T-helper 17 cell (primary cell): ENCODE measurements at regions not wholly inside any gene's neighbourhood (a gene's known extent, or its start where the extent isn't known, plus 50 kb on each side); places are given as distances from the start of the nearest gene placed in this dataset.

Source experiments
- ATAC-seq: fragments of 150-1000 bp; cut with Tn5 transposase; 2 replicates; pipeline ENCODE4 v1.10.0; 2021; ENCODE audit warnings: mild to moderate bottlenecking, moderate library complexity
- DNase-seq, 3 donors: peaks; one replicate each; pipeline versions ENCODE4 v3.0.0 to v3.0.0-alpha.2; 2020 to 2021
- H3K9me3 ChIP-seq: one replicate; pipeline ENCODE4 v1.7.0; 2013; ENCODE audit warnings: low read length, mild to moderate bottlenecking; ENCODE audit not compliant: control insufficient read depth, poor library complexity, severe bottlenecking
- H3K27ac Mint-ChIP-seq: one replicate; pipeline ENCODE4 v1.8.0; 2022; ENCODE audit warnings: mild to moderate bottlenecking, moderate library complexity, mixed read lengths
- H3K27me3 Mint-ChIP-seq: one replicate; pipeline ENCODE4 v1.8.0; 2022; ENCODE audit warnings: mixed read lengths
- H3K36me3 Mint-ChIP-seq: one replicate; pipeline ENCODE4 v1.8.0; 2022; ENCODE audit warnings: low read depth, mixed read lengths
- H3K4me1 Mint-ChIP-seq: one replicate; pipeline ENCODE4 v1.8.0; 2022; ENCODE audit warnings: mild to moderate bottlenecking, mixed read lengths
- H3K4me3 Mint-ChIP-seq: one replicate; pipeline ENCODE4 v1.8.0; 2022; ENCODE audit warnings: mild to moderate bottlenecking, moderate library complexity, mixed read lengths

DNA sequence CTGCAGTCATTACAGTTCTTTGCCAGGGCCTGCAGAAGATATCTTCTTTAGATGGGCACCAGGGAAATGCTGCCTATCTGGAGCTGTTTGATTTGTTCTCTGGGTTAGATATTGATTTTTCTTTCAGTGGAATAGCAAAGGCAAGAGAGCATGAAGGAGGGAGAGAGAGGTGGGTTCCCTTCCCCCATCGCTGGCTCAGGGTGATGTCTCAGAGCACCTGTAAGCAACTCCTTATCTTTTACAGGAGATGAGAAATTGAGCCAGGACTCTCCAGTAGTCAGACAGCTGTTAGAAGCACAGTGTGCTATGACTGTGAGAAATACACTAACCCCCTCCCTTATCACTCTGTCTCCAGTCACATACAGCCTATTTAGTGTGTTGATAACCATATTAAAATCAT, 89.3 kb upstream of the SLC24A5 start:
- H3K9me3 ChIP-seq: no peaks in the 10 kb centered on the region
- Mint-ChIP-seq H3K4me3 (no peak overlapping the region), H3K27me3 (peaks cover 6% of the 10 kb centered on the region), H3K4me1 (no peaks in the 10 kb centered on the region), H3K27ac (no peak overlapping the region), H3K36me3 (no peaks in the 10 kb centered on the region)
- ATAC-seq (no peak), DNase-seq (no peak)

GRCh38 chr15:48031973-48032372, 88.8 kb upstream of the SLC24A5 start:
- Mint-ChIP-seq H3K4me1 (no peaks in the 10 kb centered on the region), H3K4me3 (no peak overlapping the region)
- no peak for ATAC-seq

DNA sequence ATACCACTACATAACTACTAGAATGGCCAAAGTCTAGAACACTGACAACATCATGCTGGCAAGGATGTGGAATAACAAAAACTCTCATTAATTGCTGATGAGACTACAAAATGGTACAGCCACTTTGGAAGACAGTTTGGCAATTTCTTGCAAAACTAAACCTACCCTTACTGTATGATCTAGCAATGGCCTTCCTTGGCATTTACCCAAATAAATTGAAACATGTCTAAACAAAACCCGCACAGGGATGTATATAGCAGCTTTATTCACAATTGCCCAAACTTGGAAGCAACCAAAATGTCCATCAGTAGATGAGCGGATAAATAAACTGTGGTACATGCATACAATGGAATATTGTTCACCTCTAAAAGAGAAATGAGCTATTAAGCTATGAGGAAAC, 87.9 kb upstream of the SLC24A5 start:
- no peaks in the 10 kb centered on the region for H3K36me3 Mint-ChIP-seq
- no peak overlapping the region for H3K27ac Mint-ChIP-seq
- peaks cover 6% of the 10 kb centered on the region for H3K27me3 Mint-ChIP-seq
- H3K9me3 ChIP-seq: no peaks in the 10 kb centered on the region
- DNase-seq (no peak), ATAC-seq (no peak)
- H3K4me1 Mint-ChIP-seq: no peaks in the 10 kb centered on the region
- H3K4me3 Mint-ChIP-seq: no peak overlapping the region

More at GRCh38 chr15:48031973-48032372, 88.8 kb upstream of the SLC24A5 start:
- Mint-ChIP-seq H3K36me3 (no peaks in the 10 kb centered on the region), H3K27me3 (peaks cover 6% of the 10 kb centered on the region), H3K27ac (no peak overlapping the region)
- DNase-seq: no peak
- H3K9me3 ChIP-seq: no peaks in the 10 kb centered on the region

DNA sequence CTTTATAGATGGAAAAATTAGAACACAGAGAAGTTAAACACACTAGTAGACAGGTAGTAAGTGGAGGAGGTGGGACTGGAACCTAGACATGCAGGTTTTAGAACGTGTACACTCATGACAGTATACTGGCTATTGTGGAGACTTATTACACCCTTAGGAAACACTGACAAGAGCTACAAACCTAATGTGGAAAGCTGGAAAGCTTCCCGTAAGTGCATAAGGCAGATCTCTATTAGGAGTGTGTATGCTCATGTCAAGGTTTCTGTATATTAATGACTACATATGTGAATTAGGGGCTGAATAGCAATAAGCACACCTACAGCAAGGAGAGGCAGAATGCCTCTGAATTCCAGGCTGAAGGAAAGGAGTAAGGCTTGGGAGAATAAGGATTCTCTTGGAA, 82.6 kb upstream of the SLC24A5 start:
- H3K4me3 Mint-ChIP-seq: no peak overlapping the region
- no peaks in the 10 kb centered on the region for H3K4me1 Mint-ChIP-seq
- DNase-seq (no peak), ATAC-seq (no peak)
- H3K27me3 Mint-ChIP-seq: peaks cover 6% of the 10 kb centered on the region
- H3K27ac Mint-ChIP-seq: no peak overlapping the region
- H3K9me3 ChIP-seq: no peaks in the 10 kb centered on the region
- no peaks in the 10 kb centered on the region for H3K36me3 Mint-ChIP-seq

- DNase-seq: no peak
- H3K27me3 Mint-ChIP-seq: peaks cover under 1% of the 10 kb centered on the region
- H3K4me3 Mint-ChIP-seq: no peak overlapping the region
- H3K9me3 ChIP-seq: no peaks in the 10 kb centered on the region
- ATAC-seq: no peak
- no peaks in the 10 kb centered on the region for H3K4me1 Mint-ChIP-seq
- H3K27ac Mint-ChIP-seq: no peak overlapping the region
- H3K36me3 Mint-ChIP-seq: no peaks in the 10 kb centered on the region
Measured at GRCh38 chr15:48040166-48040817, 80.5 kb upstream of the SLC24A5 start.

DNA sequence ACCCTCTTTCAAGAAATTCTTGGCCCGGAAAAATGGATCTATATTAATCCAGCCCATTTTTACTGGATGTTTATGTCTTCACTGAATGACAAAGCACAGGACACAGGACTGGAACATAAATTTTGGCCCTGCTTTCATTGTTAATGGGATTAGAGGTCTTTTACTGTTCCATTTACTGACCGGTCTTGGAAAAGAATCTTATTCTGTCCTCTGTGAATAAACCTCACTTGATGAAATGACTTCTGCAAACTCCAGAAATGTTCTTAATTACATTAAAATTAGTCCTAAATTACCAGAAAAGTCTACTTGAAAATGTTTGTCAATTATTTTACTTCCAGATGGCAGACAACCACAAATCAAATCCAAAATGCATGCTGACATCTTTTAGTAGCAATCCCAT, 79.3 kb upstream of the SLC24A5 start:
- Mint-ChIP-seq H3K4me1 (no peaks in the 10 kb centered on the region), H3K27me3 (peaks cover 7% of the 10 kb centered on the region), H3K4me3 (no peak overlapping the region), H3K27ac (no peak overlapping the region), H3K36me3 (no peaks in the 10 kb centered on the region)
- no peak for DNase-seq
- H3K9me3 ChIP-seq: no peaks in the 10 kb centered on the region
- no peak for ATAC-seq

GRCh38 chr15:48046813-48047438, 73.9 kb upstream of the SLC24A5 start:
- ATAC-seq (no peak), DNase-seq (no peak)
- H3K27ac Mint-ChIP-seq: no peak overlapping the region
- no peaks in the 10 kb centered on the region for H3K36me3 Mint-ChIP-seq
- H3K9me3 ChIP-seq: no peaks in the 10 kb centered on the region
- no peak overlapping the region for H3K4me3 Mint-ChIP-seq
- H3K27me3 Mint-ChIP-seq: peaks cover 7% of the 10 kb centered on the region
- no peaks in the 10 kb centered on the region for H3K4me1 Mint-ChIP-seq

- Mint-ChIP-seq H3K4me1 (no peaks in the 10 kb centered on the region), H3K4me3 (no peak overlapping the region)
- ATAC-seq: no peak
Measured at GRCh38 chr15:48049736-48050135, 71.1 kb upstream of the SLC24A5 start.

DNA sequence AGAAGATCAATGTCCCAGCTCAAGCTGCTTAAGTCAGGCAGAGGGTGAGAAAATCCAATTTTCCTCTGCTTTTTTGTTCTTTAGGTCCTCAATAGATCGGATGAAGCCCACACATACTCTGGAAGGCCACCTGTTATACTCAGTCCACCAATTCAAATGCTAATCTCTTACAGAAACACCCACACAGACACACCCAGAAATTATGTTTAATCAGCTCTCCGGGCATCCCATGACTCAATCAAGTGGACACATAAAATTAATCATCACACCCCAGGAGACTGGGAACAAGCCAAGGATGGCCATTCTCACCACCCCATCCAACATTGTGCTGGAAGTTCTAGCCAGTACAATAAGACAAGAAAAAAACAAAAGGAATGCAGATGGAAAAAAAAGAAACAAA, 67.8 kb upstream of the SLC24A5 start:
- ATAC-seq (no peak), DNase-seq (no peak)
- no peaks in the 10 kb centered on the region for H3K4me1 Mint-ChIP-seq
- no peak overlapping the region for H3K27ac Mint-ChIP-seq
- H3K36me3 Mint-ChIP-seq: no peaks in the 10 kb centered on the region
- no peaks in the 10 kb centered on the region for H3K27me3 Mint-ChIP-seq
- H3K4me3 Mint-ChIP-seq: no peak overlapping the region
- H3K9me3 ChIP-seq: no peaks in the 10 kb centered on the region

More at GRCh38 chr15:48049736-48050135, 71.1 kb upstream of the SLC24A5 start:
- H3K9me3 ChIP-seq: no peaks in the 10 kb centered on the region
- Mint-ChIP-seq H3K27me3 (peaks cover 7% of the 10 kb centered on the region), H3K36me3 (no peaks in the 10 kb centered on the region), H3K27ac (no peak overlapping the region)
- DNase-seq: no peak

DNA sequence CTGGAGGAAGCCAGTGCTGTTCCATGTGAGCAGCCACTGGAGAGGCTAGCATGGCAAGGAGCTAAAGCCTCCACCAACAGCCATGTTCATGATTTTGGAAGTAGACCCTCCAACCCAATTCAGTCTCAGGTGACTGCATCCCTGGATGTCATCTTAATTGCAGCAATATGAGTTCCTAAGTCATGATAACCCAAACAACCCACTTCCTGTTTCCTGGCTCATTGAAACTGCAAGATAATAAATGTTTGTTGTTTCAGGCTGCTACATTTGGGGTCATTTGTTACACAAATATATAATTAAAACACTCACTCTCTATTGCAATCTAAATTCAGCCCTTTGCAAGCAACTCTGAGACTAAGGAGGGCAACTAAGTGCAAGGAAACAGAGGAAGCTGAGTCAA, 62.4 kb upstream of the SLC24A5 start:
- ATAC-seq (no peak), DNase-seq (no peak)
- no peaks in the 10 kb centered on the region for H3K9me3 ChIP-seq
- Mint-ChIP-seq H3K4me3 (no peak overlapping the region), H3K27me3 (peaks cover 4% of the 10 kb centered on the region), H3K36me3 (no peaks in the 10 kb centered on the region), H3K27ac (no peak overlapping the region), H3K4me1 (no peaks in the 10 kb centered on the region)

DNA sequence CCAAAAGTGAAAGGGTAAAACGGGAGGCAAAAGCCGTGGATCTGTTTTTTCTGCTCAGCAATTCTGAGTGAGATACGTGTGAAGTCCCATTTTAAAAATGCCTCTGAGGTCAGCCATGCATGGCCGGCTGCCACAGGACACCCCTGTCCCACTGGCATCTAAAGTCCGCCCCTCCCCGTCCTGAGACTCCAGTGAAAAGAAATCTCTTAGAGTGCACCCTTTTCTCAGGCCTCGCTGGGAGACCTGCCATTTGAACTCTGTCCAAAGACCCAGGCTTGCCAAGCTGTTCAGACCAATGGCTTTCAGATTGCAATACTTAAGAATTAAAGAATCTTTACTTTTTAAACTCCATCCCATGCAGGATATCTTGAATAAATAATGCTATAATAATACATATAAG, 61.0 kb upstream of the SLC24A5 start:
- no peak for ATAC-seq
- H3K9me3 ChIP-seq: no peaks in the 10 kb centered on the region
- DNase-seq: no peak
- Mint-ChIP-seq H3K36me3 (no peaks in the 10 kb centered on the region), H3K4me3 (no peak overlapping the region), H3K27me3 (peaks cover 4% of the 10 kb centered on the region), H3K4me1 (no peaks in the 10 kb centered on the region), H3K27ac (no peak overlapping the region)

DNA sequence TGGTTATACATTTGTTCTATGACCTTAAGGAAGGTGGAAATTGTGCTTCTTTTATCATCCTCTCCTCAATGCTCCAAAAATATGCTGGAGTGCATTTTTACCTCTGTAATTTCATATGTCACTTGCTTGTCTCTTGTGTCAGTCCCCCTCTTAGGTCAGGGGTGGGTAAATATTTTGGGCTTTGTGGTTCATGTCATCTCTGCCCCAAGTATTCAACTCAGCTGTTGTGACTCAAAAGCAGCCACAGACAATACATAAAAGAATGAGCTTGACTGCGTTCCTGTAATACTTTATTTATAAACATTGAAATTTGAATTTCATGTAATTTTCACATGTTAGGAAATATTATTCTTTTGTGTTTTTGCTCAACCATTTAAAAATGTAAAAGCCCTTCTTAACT, 60.4 kb upstream of the SLC24A5 start:
- Mint-ChIP-seq H3K4me1 (no peaks in the 10 kb centered on the region), H3K27ac (no peak overlapping the region), H3K36me3 (no peaks in the 10 kb centered on the region), H3K27me3 (peaks cover 4% of the 10 kb centered on the region), H3K4me3 (no peak overlapping the region)
- DNase-seq (no peak), ATAC-seq (no peak)
- no peaks in the 10 kb centered on the region for H3K9me3 ChIP-seq

- Mint-ChIP-seq H3K4me1 (no peaks in the 10 kb centered on the region), H3K4me3 (no peak overlapping the region), H3K27ac (no peak overlapping the region), H3K36me3 (no peaks in the 10 kb centered on the region), H3K27me3 (peaks cover 13% of the 10 kb centered on the region)
- DNase-seq: no peak
- no peak for ATAC-seq
- H3K9me3 ChIP-seq: no peaks in the 10 kb centered on the region
Measured at GRCh38 chr15:48061605-48062004, 59.2 kb upstream of the SLC24A5 start.
